COR-L47 (cell line): ENCODE measurements at regions not wholly inside any gene's neighbourhood (a gene's known extent, or its start where the extent isn't known, plus 50 kb on each side); places are given as distances from the start of the nearest gene placed in this dataset.
"Not testable (repeated sequence)": the region's sequence is repeated elsewhere in the genome, so short reads cannot be mapped to it uniquely, and the experiment has no call there.

Source experiments
- DNase-seq: peaks from one replicate; lab custom pipeline; 2025; lab: John Stamatoyannopoulos, UW

- DNase-seq, result no peak
Measured at GRCh38 chr5:67575087-67575486, 378.5 kb upstream of the CD180 start.

GRCh38 chr5:67561151-67561932, 364.7 kb upstream of the CD180 start:
- DNase-seq, result no peak

GRCh38 chr5:67552773-67553172, 356.2 kb upstream of the CD180 start:
- no peak for DNase-seq

- no peak for DNase-seq
Measured at GRCh38 chr5:67549947-67550346, 353.3 kb upstream of the CD180 start.

GRCh38 chr5:67549296-67549618, 352.7 kb upstream of the CD180 start:
- DNase-seq, result no peak

GRCh38 chr5:67548520-67549295, 352.1 kb upstream of the CD180 start:
- DNase-seq, result no peak

- no peak for DNase-seq
Measured at GRCh38 chr5:67547682-67548081, 351.1 kb upstream of the CD180 start.

GRCh38 chr5:67544942-67545341, 348.3 kb upstream of the CD180 start:
- DNase-seq, result not testable (repeated sequence)

GRCh38 chr5:67543720-67544270, 347.2 kb upstream of the CD180 start:
- DNase-seq, result no peak

- no peak for DNase-seq
Measured at GRCh38 chr5:67542479-67542878, 345.9 kb upstream of the CD180 start.

- no peak for DNase-seq
Measured at GRCh38 chr5:67541875-67542274, 345.3 kb upstream of the CD180 start.

GRCh38 chr5:67538855-67539506, 342.4 kb upstream of the CD180 start:
- DNase-seq, result no peak

GRCh38 chr5:67537439-67538148, 341.0 kb upstream of the CD180 start:
- DNase-seq, result no peak

GRCh38 chr5:67536866-67537265, 340.3 kb upstream of the CD180 start:
- no peak for DNase-seq

- no peak for DNase-seq
Measured at GRCh38 chr5:67530609-67531255, 334.1 kb upstream of the CD180 start.

GRCh38 chr5:67528953-67529352, 332.4 kb upstream of the CD180 start:
- DNase-seq, result no peak

GRCh38 chr5:67526793-67527192, 330.2 kb upstream of the CD180 start:
- no peak for DNase-seq

- DNase-seq, result no peak
Measured at GRCh38 chr5:67520161-67520908, 323.7 kb upstream of the CD180 start.

- DNase-seq, result no peak
Measured at GRCh38 chr5:67518227-67518626, 321.6 kb upstream of the CD180 start.

- no peak for DNase-seq
Measured at GRCh38 chr5:67516948-67517565, 320.5 kb upstream of the CD180 start.
